HG02973 (cell line): ENCODE measurements at regions not wholly inside any gene's neighbourhood (a gene's known extent, or its start where the extent isn't known, plus 50 kb on each side); places are given as distances from the start of the nearest gene placed in this dataset.
A peak's percentile ranks its signal among the peaks of the same experiment; 100 is the strongest.
"Not testable (repeated sequence)": the region's sequence is repeated elsewhere in the genome, so short reads cannot be mapped to it uniquely, and the experiment has no call there.

Experiments
- ATAC-seq: cut with Tn5 transposase; IDR thresholded peaks from one replicate; pipeline ENCODE4 v1.9.1; 2021; ENCODE audit warnings: moderate library complexity; ENCODE audit not compliant: unreplicated experiment

- no peak for ATAC-seq
Observed at GRCh38 chr13:27327633-27328032, 57.0 kb downstream of the RASL11A start.

DNA sequence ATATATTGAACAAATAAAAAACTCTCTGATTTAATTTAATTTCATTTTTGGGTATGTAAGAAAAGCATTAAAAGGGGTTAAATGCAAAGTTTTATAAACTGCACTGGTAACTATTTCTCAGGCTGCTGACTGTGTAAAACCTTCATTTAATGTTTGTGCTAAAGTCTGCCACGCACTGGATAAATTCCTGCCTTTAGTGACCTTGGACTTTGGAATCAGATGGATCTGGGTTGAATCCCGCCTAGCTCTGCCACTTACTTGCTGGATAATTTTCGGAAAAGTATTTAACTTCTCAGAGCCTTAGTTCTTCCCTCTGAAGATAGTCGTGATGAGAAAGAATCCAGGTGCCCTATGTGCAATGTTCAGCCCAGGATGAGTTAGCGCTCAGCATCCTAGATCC lies 58.6 kb downstream of the RASL11A start:
- no peak for ATAC-seq

- no peak for ATAC-seq
Observed at GRCh38 chr13:27334774-27335435, 64.3 kb downstream of the RASL11A start.

GRCh38 chr13:27336014-27336673 lies 65.5 kb downstream of the RASL11A start:
- no peak for ATAC-seq

- ATAC-seq = no peak
Observed at GRCh38 chr13:27338207-27338606, 67.6 kb downstream of the RASL11A start.

DNA sequence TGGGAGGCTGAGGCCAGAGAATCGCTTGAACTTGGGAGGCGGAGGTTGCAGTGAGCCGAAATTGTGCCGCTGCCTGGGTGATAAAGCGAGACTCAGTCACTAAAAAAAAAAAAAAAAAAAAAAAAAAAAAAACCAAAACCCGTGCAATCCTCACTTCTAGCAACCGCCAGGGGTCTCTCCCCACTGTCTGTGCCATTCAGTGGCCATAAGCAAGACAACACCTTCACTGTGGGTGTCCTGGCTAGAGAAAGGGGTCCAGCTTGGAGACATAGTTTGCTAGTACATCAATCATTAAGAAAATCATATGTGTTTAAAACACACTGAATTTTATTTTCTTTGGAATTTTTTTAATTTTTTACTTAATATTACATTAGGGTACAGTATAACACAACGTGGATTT lies 68.2 kb downstream of the RASL11A start:
- ATAC-seq = peak; percentile 41

DNA sequence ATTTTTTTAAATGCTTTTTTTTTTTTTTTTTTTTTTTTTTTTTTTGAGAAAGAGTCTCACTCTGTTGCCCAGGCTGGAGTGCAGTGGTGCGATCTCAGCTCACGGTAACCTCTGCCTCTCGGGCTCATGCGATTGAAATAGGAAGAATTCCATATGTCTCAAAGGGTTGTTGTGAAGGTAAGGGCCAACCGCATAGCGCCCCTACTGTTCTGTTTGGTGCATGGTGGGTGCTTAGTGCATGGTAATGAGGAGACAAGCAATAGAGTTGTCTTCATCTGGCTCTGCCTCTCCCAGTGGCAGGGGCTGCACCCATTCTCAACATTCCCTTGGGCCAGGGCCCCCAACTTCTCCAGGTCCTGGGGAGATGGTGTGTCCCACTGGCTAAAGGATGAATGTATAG lies 68.7 kb downstream of the RASL11A start:
- ATAC-seq = peak; percentile 72

- no peak for ATAC-seq
Observed at GRCh38 chr13:27341616-27342015, 71.0 kb downstream of the RASL11A start.

GRCh38 chr13:27347211-27347772 lies 76.7 kb downstream of the RASL11A start:
- no peak for ATAC-seq

DNA sequence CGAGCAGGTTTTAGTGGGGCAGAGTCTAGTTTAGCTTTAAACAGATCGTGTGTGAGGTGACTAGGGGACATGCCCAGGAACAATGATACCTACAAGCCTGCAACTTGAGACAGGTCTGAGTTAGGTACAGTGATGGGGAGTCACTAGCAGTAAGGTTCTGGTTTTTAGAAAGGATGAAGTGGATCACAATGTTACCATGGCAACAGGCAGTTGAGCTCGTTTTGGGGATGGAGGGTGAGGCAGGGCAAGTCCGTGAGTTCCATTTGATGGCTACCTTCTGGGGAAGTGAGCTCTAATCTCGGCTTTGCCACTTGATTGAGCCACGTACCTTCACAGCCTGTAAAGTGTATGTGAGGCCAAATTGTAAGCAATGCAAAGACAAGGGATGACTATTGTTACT lies 76.0 kb upstream of the GTF3A start:
- ATAC-seq = no peak

- no peak for ATAC-seq
Observed at GRCh38 chr13:27349458-27349857, 75.0 kb upstream of the GTF3A start.

- ATAC-seq = not testable (repeated sequence)
Observed at GRCh38 chr13:27350825-27351224, 73.6 kb upstream of the GTF3A start.

DNA sequence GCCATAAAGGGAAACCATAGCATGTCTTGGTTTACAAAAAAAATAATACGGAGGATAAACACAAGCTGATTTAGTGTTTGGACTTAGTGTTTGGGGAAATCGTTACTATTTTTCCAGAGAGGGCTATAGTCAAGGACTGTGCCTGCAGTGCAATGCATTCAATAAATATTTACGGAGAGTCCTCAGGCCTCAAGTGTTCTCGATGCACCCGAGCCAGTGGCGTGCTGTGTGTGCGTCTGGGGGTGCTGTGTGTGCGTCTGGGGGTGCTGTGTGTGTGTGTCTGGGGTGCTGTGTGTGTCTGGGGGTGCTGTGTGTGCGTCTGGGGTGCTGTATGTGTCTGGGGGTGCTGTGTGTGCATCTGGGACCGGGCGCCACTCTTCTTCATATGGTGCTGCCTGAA lies 71.7 kb upstream of the GTF3A start:
- no peak for ATAC-seq

- ATAC-seq = peak; percentile 95
Observed at GRCh38 chr13:27353166-27353583, 71.2 kb upstream of the GTF3A start.

DNA sequence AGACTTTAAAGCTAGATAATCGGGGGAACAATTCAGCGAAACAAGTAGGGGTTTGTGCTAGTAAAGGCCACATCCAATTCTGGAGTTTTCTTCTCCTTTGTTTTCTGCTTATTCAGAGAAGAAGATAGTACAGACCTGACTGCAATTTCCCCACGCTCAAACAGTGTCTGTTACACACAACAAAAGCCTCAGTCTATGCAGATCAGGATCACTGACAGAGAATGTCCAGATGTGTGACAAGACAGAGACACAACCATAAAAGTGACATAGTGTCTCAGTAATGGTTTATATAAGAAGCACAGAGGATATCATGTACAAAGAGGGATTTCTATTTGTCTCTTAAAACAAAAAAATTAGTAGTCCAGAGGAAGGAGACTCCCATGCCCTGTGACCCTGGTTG lies 70.7 kb upstream of the GTF3A start:
- ATAC-seq = no peak

GRCh38 chr13:27354379-27354778 lies 70.0 kb upstream of the GTF3A start:
- ATAC-seq = no peak

- ATAC-seq = no peak
Observed at GRCh38 chr13:27355894-27356293, 68.5 kb upstream of the GTF3A start.

DNA sequence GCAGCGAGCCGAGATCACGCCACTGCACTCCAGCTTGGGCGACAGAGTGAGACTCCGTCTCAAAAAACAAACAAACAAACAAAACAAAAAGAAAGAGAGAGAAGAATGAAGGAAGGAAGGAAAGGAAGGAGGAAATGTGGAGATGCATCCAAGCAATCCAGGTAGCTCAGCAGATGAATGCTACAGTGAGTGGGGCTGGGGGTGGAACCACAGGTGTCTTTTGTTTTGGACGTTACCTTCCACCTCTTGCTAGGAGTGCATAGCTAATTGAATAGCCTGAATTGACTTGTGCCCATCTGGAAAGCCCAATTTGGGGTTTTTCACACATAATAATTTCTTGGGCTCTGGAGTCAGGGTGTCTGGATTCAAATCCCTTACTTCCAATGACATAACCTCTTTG lies 66.0 kb upstream of the GTF3A start:
- ATAC-seq = no peak

DNA sequence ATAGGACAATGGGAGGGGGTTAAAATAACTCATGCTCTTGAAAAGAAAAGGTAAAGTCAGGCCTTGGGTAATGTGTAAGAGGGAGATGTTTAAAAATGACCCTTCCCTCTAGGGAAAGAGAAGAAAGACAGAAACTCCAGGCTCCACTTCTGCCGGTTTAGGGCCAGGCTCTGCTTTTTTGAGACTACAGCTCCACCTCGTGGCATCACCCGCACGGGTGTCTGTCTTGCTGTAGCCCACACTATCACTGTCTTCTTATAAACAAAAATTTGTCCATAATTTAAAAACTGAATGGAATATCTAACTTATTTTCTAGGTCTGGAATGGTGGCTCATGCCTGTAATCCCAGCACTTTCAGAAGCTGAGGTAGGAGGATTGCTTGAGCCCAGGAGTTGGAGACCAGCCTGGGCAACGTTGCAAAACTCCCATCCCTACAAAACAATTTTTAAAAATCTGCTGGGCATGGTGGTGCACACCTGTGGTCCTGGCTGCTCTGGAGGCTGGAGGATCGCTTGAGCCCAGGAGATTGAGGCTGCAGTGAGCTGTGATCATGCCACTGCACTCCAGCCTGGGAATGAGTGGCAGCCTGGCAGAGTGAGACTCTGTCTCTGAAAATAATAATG lies 65.1 kb upstream of the GTF3A start:
- ATAC-seq = no peak

DNA sequence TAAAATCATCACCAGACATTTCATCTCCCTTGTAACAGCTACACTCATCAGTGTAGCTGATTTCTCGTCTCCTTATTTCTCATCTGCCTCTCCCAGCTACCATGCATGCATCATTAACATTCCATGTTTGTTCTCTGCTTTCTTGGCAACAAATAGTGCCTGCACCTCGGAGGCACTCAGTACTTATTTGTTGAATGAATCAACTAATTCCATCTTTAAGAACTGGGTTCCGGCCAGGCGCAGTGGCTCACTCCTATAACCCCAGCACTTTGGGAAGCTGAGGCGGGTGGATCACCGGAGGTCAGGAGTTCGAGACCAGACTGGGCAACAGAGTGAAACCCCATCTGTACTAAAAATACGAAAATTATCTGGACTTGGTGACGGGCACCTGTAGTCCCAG lies 63.9 kb upstream of the GTF3A start:
- no peak for ATAC-seq

DNA sequence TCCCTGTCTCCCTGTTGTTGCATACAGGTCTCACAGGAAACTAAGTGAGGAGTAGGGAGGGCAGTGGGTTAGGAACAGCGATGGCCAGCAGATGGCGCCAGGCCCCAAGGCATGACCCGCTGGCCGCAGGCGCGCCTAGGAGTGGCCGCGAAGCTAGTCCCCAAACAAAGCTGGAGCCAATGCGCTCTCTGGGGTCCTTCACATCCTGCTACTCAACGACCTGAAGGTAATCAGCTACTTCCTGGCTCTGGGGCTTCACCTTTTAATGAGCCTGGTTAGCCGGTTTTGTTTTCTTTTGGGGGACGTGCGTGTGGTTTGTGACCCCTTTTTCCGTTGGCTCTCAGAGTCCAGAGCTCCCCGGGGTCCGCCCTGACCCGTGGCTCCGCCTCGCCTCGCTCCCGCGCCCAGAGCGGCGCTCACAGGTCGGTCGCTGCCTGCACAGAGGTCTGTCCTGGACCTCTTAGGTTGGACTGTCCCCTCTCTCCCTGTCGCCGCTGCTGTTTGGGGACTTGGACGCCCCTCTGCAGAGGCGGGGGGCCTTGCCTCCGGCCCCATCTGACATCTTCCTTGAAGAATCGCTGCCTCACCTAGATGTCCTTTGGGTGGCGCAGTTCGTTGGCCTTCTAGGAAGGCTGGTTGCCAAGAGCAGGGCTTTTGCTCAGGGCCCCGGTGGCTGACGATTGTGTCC lies 62.2 kb upstream of the GTF3A start:
- ATAC-seq = no peak
